WTC11 (cell line): ENCODE measurements at regions not wholly inside any gene's neighbourhood (a gene's known extent, or its start where the extent isn't known, plus 50 kb on each side); places are given as distances from the start of the nearest gene placed in this dataset.

Experiments used
- ATAC-seq: fragments of 200-7000 bp; cut with Tn5 transposase; 2 replicates; pipeline ENCODE4 v1.10.0; 2021; ENCODE audit warnings: mild to moderate bottlenecking, moderate library complexity
- CTCF ChIA-PET: fragments of 300-600 bp; sonication (Branson Sonifier 250); formaldehyde crosslinking; loops from one replicate; lab custom pipeline; 2021; ENCODE audit warnings: antibody characterized with exemption; lab: Charles Lee
- POLR2A ChIA-PET: fragments of 350-600 bp; sonication (Branson Sonifier 250); formaldehyde crosslinking; loops from one replicate; lab custom pipeline; 2021; ENCODE audit warnings: antibody characterized with exemption; lab: Charles Lee
- DNase-seq: peaks from one replicate; pipeline ENCODE4 v3.0.0; 2021; ENCODE audit warnings: low spot score
- H3K27ac Mint-ChIP-seq: 2 replicates; pipeline ENCODE4 v1.8.0; 2021; ENCODE audit warnings: mixed read lengths
- H3K27me3 Mint-ChIP-seq: 2 replicates; pipeline ENCODE4 v1.8.0; 2021; ENCODE audit warnings: low read depth, mild to moderate bottlenecking, moderate library complexity, mixed read lengths
- H3K36me3 Mint-ChIP-seq: 2 replicates; pipeline ENCODE4 v1.8.0; 2021; ENCODE audit warnings: mixed read lengths
- H3K4me1 Mint-ChIP-seq: 2 replicates; pipeline ENCODE4 v1.8.0; 2022; ENCODE audit warnings: mixed read lengths
- H3K4me3 Mint-ChIP-seq: 2 replicates; pipeline ENCODE4 v1.8.0; 2021; ENCODE audit warnings: mild to moderate bottlenecking, moderate library complexity, mixed read lengths
- H3K9me3 Mint-ChIP-seq: 2 replicates; pipeline ENCODE4 v1.8.0; 2021; ENCODE audit warnings: mixed read lengths
- ARID4B ChIP-seq: sonication (generic); formaldehyde crosslinking; IDR thresholded peaks from 2 replicates; pipeline ENCODE4 v1.8.0; 2023; ENCODE audit warnings: missing genetic modification reagents, mild to moderate bottlenecking, borderline replicate concordance
- ATF6 ChIP-seq: sonication (generic); formaldehyde crosslinking; IDR thresholded peaks from 2 replicates; pipeline ENCODE4 v1.8.1; 2023; ENCODE audit warnings: mild to moderate bottlenecking, missing genetic modification reagents
- CREM ChIP-seq: sonication (generic); formaldehyde crosslinking; IDR thresholded peaks from 2 replicates; pipeline ENCODE4 v1.8.1; 2022; ENCODE audit warnings: mild to moderate bottlenecking, missing genetic modification reagents, moderate library complexity
- ERG ChIP-seq: fragments of 250-450 bp; sonication (Bioruptor Pico); IDR thresholded peaks from 2 replicates; pipeline ENCODE4 v1.8.0; 2021; ENCODE audit warnings: mild to moderate bottlenecking
- FOXK1 ChIP-seq: sonication (generic); formaldehyde crosslinking; IDR thresholded peaks from 2 replicates; pipeline ENCODE4 v1.8.0; 2022; ENCODE audit warnings: mild to moderate bottlenecking, moderate library complexity, missing genetic modification reagents
- JUN ChIP-seq: sonication (generic); formaldehyde crosslinking; IDR thresholded peaks from 2 replicates; pipeline ENCODE4 v1.8.0; 2023; ENCODE audit warnings: mild to moderate bottlenecking, missing genetic modification reagents
- KAT7 ChIP-seq: sonication (generic); formaldehyde crosslinking; IDR thresholded peaks from 2 replicates; pipeline ENCODE4 v1.8.1; 2023; ENCODE audit warnings: missing genetic modification reagents, mild to moderate bottlenecking, borderline replicate concordance
- MXD4 ChIP-seq: fragments of 250-450 bp; sonication (Bioruptor Pico); IDR thresholded peaks from 2 replicates; pipeline ENCODE4 v1.8.0; 2021; ENCODE audit warnings: mild to moderate bottlenecking, moderate library complexity, borderline replicate concordance
- MYBL2 ChIP-seq: sonication (generic); formaldehyde crosslinking; IDR thresholded peaks from 2 replicates; pipeline ENCODE4 v1.8.1; 2023; ENCODE audit warnings: mild to moderate bottlenecking, moderate library complexity, missing genetic modification reagents
- NFATC4 ChIP-seq: fragments of 250-450 bp; sonication (Bioruptor Pico); IDR thresholded peaks from 2 replicates; pipeline ENCODE4 v1.9.0; 2021; ENCODE audit warnings: mild to moderate bottlenecking
- NFYB ChIP-seq: sonication (generic); formaldehyde crosslinking; conservative IDR thresholded peaks from 2 replicates; pipeline ENCODE4 v1.8.0; 2022; ENCODE audit warnings: low read depth, missing genetic modification reagents
- NR1H2 ChIP-seq: sonication (generic); formaldehyde crosslinking; IDR thresholded peaks from 2 replicates; pipeline ENCODE4 v1.9.0; 2021; ENCODE audit warnings: mild to moderate bottlenecking, moderate library complexity, missing genetic modification reagents
- NR2C2 ChIP-seq: sonication (generic); formaldehyde crosslinking; IDR thresholded peaks from 2 replicates; pipeline ENCODE4 v1.8.0; 2022; ENCODE audit warnings: mild to moderate bottlenecking, missing genetic modification reagents
- RELA ChIP-seq: sonication (generic); formaldehyde crosslinking; IDR thresholded peaks from 2 replicates; pipeline ENCODE4 v1.8.1; 2022; ENCODE audit warnings: missing genetic modification reagents, mild to moderate bottlenecking, borderline replicate concordance
- SMAD3 ChIP-seq: sonication (generic); formaldehyde crosslinking; IDR thresholded peaks from 2 replicates; pipeline ENCODE4 v1.8.0; 2022; ENCODE audit warnings: missing genetic modification reagents, mild to moderate bottlenecking, borderline replicate concordance
- ZNF416 ChIP-seq: fragments of 250-450 bp; sonication (Bioruptor Pico); IDR thresholded peaks from 2 replicates; pipeline ENCODE4 v1.9.0; 2021; ENCODE audit warnings: mild to moderate bottlenecking, inconsistent platforms
- TF ChIP-seq, protein P1 (sequence below): sonication (generic); formaldehyde crosslinking; IDR thresholded peaks from 2 replicates; pipeline ENCODE4 v1.8.1; 2023; ENCODE audit warnings: mild to moderate bottlenecking, missing genetic modification reagents
- TF ChIP-seq, protein P2 (sequence below): sonication (generic); formaldehyde crosslinking; IDR thresholded peaks from 2 replicates; pipeline ENCODE4 v1.8.0; 2022; ENCODE audit warnings: mild to moderate bottlenecking, missing genetic modification reagents
- TF ChIP-seq, protein P3 (sequence below): sonication (generic); formaldehyde crosslinking; IDR thresholded peaks from 2 replicates; pipeline ENCODE4 v1.8.1; 2023; ENCODE audit warnings: mild to moderate bottlenecking, moderate library complexity, missing genetic modification reagents

- no peak for TF ChIP-seq ERG
- TF ChIP-seq FOXK1 (CRISPR knock-in tag) = no peak
- no peak for TF ChIP-seq NR2C2 (CRISPR knock-in tag)
These were observed 563.3 kb upstream of the ADGRB3 start (continued) for GRCh38 chr6:68071740-68072139.

DNA sequence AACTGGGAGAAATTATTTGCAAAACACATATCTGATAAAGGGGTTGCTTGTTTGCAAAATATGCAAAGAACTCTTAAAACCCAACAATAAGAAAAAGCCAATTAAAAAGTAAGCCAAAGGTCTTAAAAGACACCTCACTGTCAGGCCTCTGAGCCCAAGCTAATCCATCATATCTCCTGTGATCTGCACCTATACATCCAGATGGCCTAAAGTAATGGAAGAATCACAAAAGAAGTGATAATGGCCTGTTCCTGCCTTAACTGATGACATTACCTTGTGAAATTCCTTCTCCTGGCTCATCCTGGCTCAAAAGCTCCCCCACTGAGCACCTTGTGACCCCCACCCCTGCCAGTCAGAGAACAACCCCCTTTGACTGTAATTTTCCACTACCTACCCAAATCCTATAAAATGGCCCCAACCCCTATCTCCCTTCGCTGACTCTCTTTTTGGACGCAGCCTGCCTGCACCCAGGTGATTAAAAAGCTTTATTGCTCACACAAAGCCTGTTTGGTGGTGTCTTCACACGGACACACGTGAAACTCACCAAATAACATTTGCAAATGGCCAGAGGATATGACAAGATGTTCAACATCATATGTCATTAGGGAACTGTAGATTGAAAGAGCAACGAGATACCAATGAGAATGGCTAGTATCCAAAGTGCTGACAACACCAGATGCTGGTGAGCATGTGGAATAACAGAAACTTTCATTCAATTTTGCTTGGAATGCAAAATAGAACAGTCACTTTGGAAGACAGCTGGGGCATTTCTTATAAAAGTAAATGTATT lies 565.0 kb upstream of the ADGRB3 start:
- Mint-ChIP-seq H3K9me3 (no peaks in the 10 kb centered on the region), H3K4me1 (peaks cover 62% of the 10 kb centered on the region), H3K27me3 (no peaks in the 10 kb centered on the region), H3K36me3 (no peaks in the 10 kb centered on the region), H3K27ac (peak overlapping the region; percentile 100), H3K4me3 (no peak overlapping the region)
- TF ChIP-seq NR1H2 (no peak), JUN (no peak), MYBL2 (CRISPR knock-in tag) (no peak), MXD4 (CRISPR knock-in tag) (no peak), ZNF416 (no peak), RELA (CRISPR knock-in tag) (no peak), NFATC4 (CRISPR knock-in tag) (no peak), NFYB (no peak)
- TF ChIP-seq, protein P1, sequence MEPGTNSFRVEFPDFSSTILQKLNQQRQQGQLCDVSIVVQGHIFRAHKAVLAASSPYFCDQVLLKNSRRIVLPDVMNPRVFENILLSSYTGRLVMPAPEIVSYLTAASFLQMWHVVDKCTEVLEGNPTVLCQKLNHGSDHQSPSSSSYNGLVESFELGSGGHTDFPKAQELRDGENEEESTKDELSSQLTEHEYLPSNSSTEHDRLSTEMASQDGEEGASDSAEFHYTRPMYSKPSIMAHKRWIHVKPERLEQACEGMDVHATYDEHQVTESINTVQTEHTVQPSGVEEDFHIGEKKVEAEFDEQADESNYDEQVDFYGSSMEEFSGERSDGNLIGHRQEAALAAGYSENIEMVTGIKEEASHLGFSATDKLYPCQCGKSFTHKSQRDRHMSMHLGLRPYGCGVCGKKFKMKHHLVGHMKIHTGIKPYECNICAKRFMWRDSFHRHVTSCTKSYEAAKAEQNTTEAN = no peak
- TF ChIP-seq, protein P2, sequence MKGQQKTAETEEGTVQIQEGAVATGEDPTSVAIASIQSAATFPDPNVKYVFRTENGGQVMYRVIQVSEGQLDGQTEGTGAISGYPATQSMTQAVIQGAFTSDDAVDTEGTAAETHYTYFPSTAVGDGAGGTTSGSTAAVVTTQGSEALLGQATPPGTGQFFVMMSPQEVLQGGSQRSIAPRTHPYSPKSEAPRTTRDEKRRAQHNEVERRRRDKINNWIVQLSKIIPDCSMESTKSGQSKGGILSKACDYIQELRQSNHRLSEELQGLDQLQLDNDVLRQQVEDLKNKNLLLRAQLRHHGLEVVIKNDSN = no peak
- ChIA-PET CTCF (no interaction called here), POLR2A (no interaction called here)
- ATAC-seq (peak; percentile 76), DNase-seq (peak; percentile 12)

DNA sequence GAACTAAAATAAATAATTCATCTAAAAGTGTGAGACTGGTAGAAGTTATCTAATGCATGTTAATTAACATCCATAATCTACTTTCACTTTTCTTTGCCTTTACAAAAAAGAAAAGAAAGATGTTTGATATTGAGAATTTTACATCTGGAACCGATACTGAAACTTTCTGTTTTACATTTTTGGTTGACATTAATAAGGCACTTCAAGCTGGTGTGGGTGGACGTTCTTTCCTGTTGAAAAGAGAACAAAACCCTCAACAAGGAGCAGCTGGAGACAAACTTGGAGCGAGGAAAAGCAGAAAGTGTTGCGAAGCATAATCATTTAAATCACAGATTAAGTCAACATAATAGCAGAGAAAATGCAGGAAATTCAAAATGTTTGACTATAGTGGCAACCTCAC lies 575.2 kb upstream of the ADGRB3 start:
- DNase-seq (no peak), ATAC-seq (no peak)
- peaks cover 16% of the 10 kb centered on the region for H3K9me3 Mint-ChIP-seq
- CTCF ChIA-PET = no interaction called here
- no peaks in the 10 kb centered on the region for H3K27me3 Mint-ChIP-seq
- POLR2A ChIA-PET = no interaction called here
- H3K36me3 Mint-ChIP-seq = peaks cover 19% of the 10 kb centered on the region
- H3K4me3 Mint-ChIP-seq = no peak overlapping the region
- H3K27ac Mint-ChIP-seq = peak overlapping the region; percentile 46
- H3K4me1 Mint-ChIP-seq = peaks cover 21% of the 10 kb centered on the region
- TF ChIP-seq, protein P3, sequence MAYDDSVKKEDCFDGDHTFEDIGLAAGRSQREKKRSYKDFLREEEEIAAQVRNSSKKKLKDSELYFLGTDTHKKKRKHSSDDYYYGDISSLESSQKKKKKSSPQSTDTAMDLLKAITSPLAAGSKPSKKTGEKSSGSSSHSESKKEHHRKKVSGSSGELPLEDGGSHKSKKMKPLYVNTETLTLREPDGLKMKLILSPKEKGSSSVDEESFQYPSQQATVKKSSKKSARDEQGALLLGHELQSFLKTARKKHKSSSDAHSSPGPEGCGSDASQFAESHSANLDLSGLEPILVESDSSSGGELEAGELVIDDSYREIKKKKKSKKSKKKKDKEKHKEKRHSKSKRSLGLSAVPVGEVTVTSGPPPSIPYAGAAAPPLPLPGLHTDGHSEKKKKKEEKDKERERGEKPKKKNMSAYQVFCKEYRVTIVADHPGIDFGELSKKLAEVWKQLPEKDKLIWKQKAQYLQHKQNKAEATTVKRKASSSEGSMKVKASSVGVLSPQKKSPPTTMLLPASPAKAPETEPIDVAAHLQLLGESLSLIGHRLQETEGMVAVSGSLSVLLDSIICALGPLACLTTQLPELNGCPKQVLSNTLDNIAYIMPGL (CRISPR knock-in tag) = no peak
- TF ChIP-seq ERG = no peak
- TF ChIP-seq KAT7 (CRISPR knock-in tag) = no peak
- TF ChIP-seq MYBL2 (CRISPR knock-in tag) = no peak
- no peak for TF ChIP-seq SMAD3
- TF ChIP-seq CREM = no peak
- TF ChIP-seq ATF6 (CRISPR knock-in tag) = no peak
- TF ChIP-seq NR2C2 (CRISPR knock-in tag) = no peak
- TF ChIP-seq ARID4B = no peak
